Body of pancreas (tissue), 4 donors: ENCODE measurements at regions not wholly inside any gene's neighbourhood (a gene's known extent, or its start where the extent isn't known, plus 50 kb on each side); places are given as distances from the start of the nearest gene placed in this dataset.

Experiments
- ATAC-seq: fragments of 150-250 bp; one replicate; pipeline ENCODE4 v1.9.1; 2016
- DNase-seq, 4 donors: peaks; one replicate each; pipeline ENCODE4 v3.0.0-alpha.2; 2019
- H3K27ac ChIP-seq, 4 donors: fragments of 200-600 bp; sonication (generic); 1 replicate in 3 of 4; 2 replicates in 1 of 4; pipeline versions ENCODE4 v1.5.1 to v1.6.1; 2016 to 2019; ENCODE audit warnings: mild to moderate bottlenecking in 1 of 4, mixed read lengths in 1 of 4, moderate library complexity in 1 of 4
- H3K27me3 ChIP-seq, 2 donors: fragments of 200-600 bp; sonication (generic); one replicate each; pipeline ENCODE4 v1.6.0; 2016; ENCODE audit warnings: mild to moderate bottlenecking in 1 of 2
- H3K36me3 ChIP-seq, 2 donors: fragments of 200-600 bp; sonication (generic); replicated peaks in 1 of 2; 2 replicates each; pipeline ENCODE4 v1.5.1; 2016; ENCODE audit warnings: low read depth in 2 of 2; ENCODE audit not compliant: insufficient read depth in 1 of 2
- H3K4me1 ChIP-seq: fragments of 200-600 bp; sonication (generic); one replicate; pipeline ENCODE4 v1.6.0; 2016
- H3K4me3 ChIP-seq, 2 donors: fragments of 200-600 bp; sonication (generic); 1 replicate in 1 of 2; 2 replicates in 1 of 2; pipeline ENCODE4 v1.5.1; 2016 to 2019
- H3K9me3 ChIP-seq, 3 donors: fragments of 200-600 bp; sonication (generic); 1 replicate in 2 of 3; 2 replicates in 1 of 3; pipeline ENCODE4 v1.5.1; 2016
- CTCF ChIP-seq, 7 experiments: fragments of 450-650 bp in 4 of 7; fragments of 200-600 bp in 3 of 7; sonication (generic) in 3 of 7; IDR thresholded peaks; one replicate each; pipeline ENCODE4 v1.5.1; 2016 to 2019; ENCODE audit warnings: antibody characterized with exemption in 7 of 7
- POLR2A ChIP-seq, 3 donors: fragments of 450-650 bp; IDR thresholded peaks; one replicate each; pipeline ENCODE4 v1.6.1; 2016; ENCODE audit warnings: antibody characterized with exemption in 3 of 3, mild to moderate bottlenecking in 2 of 3
- WGBS, 2 donors: methylation state at CpG; one replicate each; pipeline ENCODE4 v1.1.5; 2017; 5-methylcytosine and 5-hydroxymethylcytosine counted together
- intact Hi-C: fragments of 100-400 bp; cut with DNase I; formaldehyde crosslinking; loops from one replicate; pipeline ENCODE4 v1.15.1; 2023

- H3K27me3 ChIP-seq: no peaks in the 10 kb centered on the region
- TF ChIP-seq CTCF (IDR thresholded peaks at IDR 0.05) (no peak), POLR2A (IDR thresholded peaks at IDR 0.05) (no peak)
- H3K4me3 ChIP-seq: no peak overlapping the region
- no peaks in the 10 kb centered on the region for H3K9me3 ChIP-seq
- intact Hi-C loops: no loop called here
- H3K27ac ChIP-seq: no peak overlapping the region
- WGBS, 2 donors: 65 to 68% methylated on average over 5 of the region's 5 CpGs
- H3K4me1 ChIP-seq: peaks cover 8% of the 10 kb centered on the region
- DNase-seq: no peak
- H3K36me3 ChIP-seq: no peaks in the 10 kb centered on the region
- ATAC-seq: no peak
Measured at GRCh38 chr22:27207266-27207665, 549.9 kb downstream of the MIAT start.

- Histone ChIP-seq H3K4me1 (peaks cover 14% of the 10 kb centered on the region), H3K4me3 (no peak overlapping the region), H3K27ac (no peak overlapping the region), H3K36me3 (no peaks in the 10 kb centered on the region), H3K27me3 (no peaks in the 10 kb centered on the region), H3K9me3 (no peaks in the 10 kb centered on the region)
- no peak for DNase-seq
- ATAC-seq: no peak
- intact Hi-C loops: no loop called here
- 56 to 75% methylated on average over 3 to 4 of the region's 4 CpGs for WGBS, 2 donors
- TF ChIP-seq POLR2A (IDR thresholded peaks at IDR 0.05): no peak
- no peak for TF ChIP-seq CTCF (IDR thresholded peaks at IDR 0.05)
Measured at GRCh38 chr22:27207907-27208306, 550.5 kb downstream of the MIAT start.

- Histone ChIP-seq H3K4me1 (peaks cover 13% of the 10 kb centered on the region), H3K27me3 (no peaks in the 10 kb centered on the region), H3K4me3 (no peak overlapping the region), H3K9me3 (no peaks in the 10 kb centered on the region), H3K27ac (no peak overlapping the region), H3K36me3 (no peaks in the 10 kb centered on the region)
- WGBS, 2 donors: 75 to 78% methylated on average over 10 of the region's 10 CpGs
- DNase-seq (no peak), ATAC-seq (no peak)
- intact Hi-C loops: no loop called here
- TF ChIP-seq CTCF (IDR thresholded peaks at IDR 0.05): no peak
Measured at GRCh38 chr22:27210111-27210730, 552.8 kb downstream of the MIAT start.

GRCh38 chr22:27212102-27212501 lies 554.7 kb downstream of the MIAT start:
- no peak for DNase-seq
- intact Hi-C loops: no loop called here
- 48 to 64% methylated on average over 4 of the region's 4 CpGs for WGBS, 2 donors

More at GRCh38 chr22:27212102-27212501, 554.7 kb downstream of the MIAT start:
- Histone ChIP-seq H3K27ac (peak overlapping the region in 2 of 4 donors; percentile 28 to 34), H3K36me3 (no peaks in the 10 kb centered on the region), H3K27me3 (no peaks in the 10 kb centered on the region), H3K4me3 (no peak overlapping the region), H3K9me3 (no peaks in the 10 kb centered on the region), H3K4me1 (peaks cover 13% of the 10 kb centered on the region)
- no peak for TF ChIP-seq CTCF (IDR thresholded peaks at IDR 0.05)
- no peak for TF ChIP-seq POLR2A (IDR thresholded peaks at IDR 0.05)
- ATAC-seq: no peak
